Loucy (cell line): ENCODE measurements at regions not wholly inside any gene's neighbourhood (a gene's known extent, or its start where the extent isn't known, plus 50 kb on each side); places are given as distances from the start of the nearest gene placed in this dataset.

Experiments used
- EZH2phosphoT487 ChIP-seq: fragments of 200-600 bp; IDR thresholded peaks from 2 replicates; pipeline ENCODE4 v1.6.1; 2018; ENCODE audit warnings: antibody characterized with exemption, mild to moderate bottlenecking, moderate library complexity, borderline replicate concordance
- TF ChIP-seq, protein P1 (sequence below): fragments of 200-600 bp; sonication (generic); conservative IDR thresholded peaks from 2 replicates; pipeline ENCODE4 v1.5.1; 2014; ENCODE audit warnings: mild to moderate bottlenecking, antibody characterized with exemption, low read length

DNA sequence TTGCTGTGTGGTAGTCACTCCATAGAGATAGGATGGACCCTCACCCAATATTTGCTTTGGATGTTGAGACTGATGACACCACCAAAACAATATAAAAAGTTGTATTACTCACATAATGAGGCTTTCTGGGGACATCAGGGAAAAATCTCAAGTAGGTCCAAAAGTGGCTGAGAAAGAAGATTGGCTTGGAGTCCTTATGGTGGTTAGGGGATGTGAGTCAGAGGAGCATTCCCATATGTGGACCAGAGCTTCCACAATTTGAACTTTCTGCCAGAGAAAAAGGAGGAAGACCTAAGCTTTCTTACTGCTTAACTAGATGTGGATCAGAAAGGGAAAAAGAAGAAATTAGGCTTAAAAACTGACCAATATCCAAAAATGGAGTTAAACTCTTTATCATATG lies 460.5 kb downstream of the SH3BGRL start:
- TF ChIP-seq, protein P1, sequence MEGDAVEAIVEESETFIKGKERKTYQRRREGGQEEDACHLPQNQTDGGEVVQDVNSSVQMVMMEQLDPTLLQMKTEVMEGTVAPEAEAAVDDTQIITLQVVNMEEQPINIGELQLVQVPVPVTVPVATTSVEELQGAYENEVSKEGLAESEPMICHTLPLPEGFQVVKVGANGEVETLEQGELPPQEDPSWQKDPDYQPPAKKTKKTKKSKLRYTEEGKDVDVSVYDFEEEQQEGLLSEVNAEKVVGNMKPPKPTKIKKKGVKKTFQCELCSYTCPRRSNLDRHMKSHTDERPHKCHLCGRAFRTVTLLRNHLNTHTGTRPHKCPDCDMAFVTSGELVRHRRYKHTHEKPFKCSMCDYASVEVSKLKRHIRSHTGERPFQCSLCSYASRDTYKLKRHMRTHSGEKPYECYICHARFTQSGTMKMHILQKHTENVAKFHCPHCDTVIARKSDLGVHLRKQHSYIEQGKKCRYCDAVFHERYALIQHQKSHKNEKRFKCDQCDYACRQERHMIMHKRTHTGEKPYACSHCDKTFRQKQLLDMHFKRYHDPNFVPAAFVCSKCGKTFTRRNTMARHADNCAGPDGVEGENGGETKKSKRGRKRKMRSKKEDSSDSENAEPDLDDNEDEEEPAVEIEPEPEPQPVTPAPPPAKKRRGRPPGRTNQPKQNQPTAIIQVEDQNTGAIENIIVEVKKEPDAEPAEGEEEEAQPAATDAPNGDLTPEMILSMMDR: no peak
- TF ChIP-seq EZH2phosphoT487: no peak
